ENCODE measurements at regions not wholly inside any gene's neighbourhood (a gene's known extent, or its start where the extent isn't known, plus 50 kb on each side); places are given as distances from the start of the nearest gene placed in this dataset.

- TF ChIP-seq POLR2A (IDR thresholded peaks at IDR 0.05) (no peak), CTCF (IDR thresholded peaks at IDR 0.05) (no peak)
These were observed 762.1 kb upstream of the TYRP1 start for GRCh38 chr9:11931109-11931508.
